ENCODE measurements at regions not wholly inside any gene's neighbourhood (a gene's known extent, or its start where the extent isn't known, plus 50 kb on each side); places are given as distances from the start of the nearest gene placed in this dataset.

DNA sequence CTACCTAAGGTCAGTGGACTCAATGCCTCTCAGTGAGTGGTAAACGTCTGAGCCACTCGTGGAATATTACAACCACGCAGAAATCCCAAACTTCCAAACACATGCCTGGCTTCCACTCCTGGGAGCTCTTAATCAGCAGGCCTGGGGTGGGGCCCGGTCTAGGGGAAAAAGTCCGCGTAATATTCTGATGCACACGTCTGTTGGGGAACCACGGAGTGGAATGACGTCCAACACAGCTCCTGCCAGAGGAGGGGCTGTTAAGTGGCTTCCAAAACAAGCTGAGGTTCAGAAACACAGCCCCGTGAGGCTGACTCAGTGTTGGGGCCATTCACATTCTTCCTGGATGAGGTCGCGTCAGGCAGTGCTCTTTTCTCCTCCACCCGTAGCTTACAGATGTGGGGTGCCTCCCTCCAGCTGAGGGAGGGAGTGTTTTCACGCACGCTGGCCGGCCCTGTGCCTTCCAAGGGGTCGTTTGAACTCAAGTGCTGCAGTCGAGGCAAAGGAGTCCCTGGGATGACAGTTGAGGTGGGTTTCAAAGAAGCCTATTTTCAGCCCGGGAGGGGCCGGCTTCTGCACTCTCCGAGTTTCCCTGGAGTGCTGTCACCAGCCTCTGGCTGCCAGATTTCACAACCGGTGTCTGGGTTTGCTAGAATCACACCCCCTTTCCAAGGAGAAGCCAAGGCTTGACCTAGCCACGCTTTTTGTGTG is 73.1 kb downstream of the ACKR3 start:
- TF ChIP-seq GATA2 (IDR thresholded peaks at IDR 0.05; ENCODE audit: low read depth, low read length) (no peak), GATA3 (IDR thresholded peaks at IDR 0.05; ENCODE audit: low read depth, low read length) (no peak)

Measured in SH-SY5Y (cell line).